WERI-Rb-1 (cell line): ENCODE measurements at regions not wholly inside any gene's neighbourhood (a gene's known extent, or its start where the extent isn't known, plus 50 kb on each side); places are given as distances from the start of the nearest gene placed in this dataset.

Experiments
- DNase-seq: peaks from one replicate; pipeline ENCODE4 v3.0.0-alpha.2; 2020
- H3K27ac ChIP-seq: fragments of 250-450 bp; sonication (Bioruptor Pico); 2 replicates; pipeline ENCODE4 v1.5.1; 2020; ENCODE audit warnings: mild to moderate bottlenecking, moderate library complexity
- H3K27me3 ChIP-seq: fragments of 250-450 bp; sonication (Bioruptor Pico); 2 replicates; pipeline ENCODE4 v1.5.1; 2021; ENCODE audit warnings: mild to moderate bottlenecking, low read depth, moderate library complexity; ENCODE audit not compliant: insufficient read depth, severe bottlenecking
- H3K36me3 ChIP-seq: fragments of 250-450 bp; sonication (Bioruptor Pico); 2 replicates; pipeline ENCODE4 v1.5.1; 2020; ENCODE audit warnings: mild to moderate bottlenecking, moderate library complexity
- H3K4me3 ChIP-seq: 2 replicates; pipeline ENCODE4 v1.5.1; 2011; ENCODE audit warnings: low read depth, mild to moderate bottlenecking, control low read depth, low read length
- H3K9me3 ChIP-seq: fragments of 250-450 bp; sonication (Bioruptor Pico); 2 replicates; pipeline ENCODE4 v1.5.1; 2021; ENCODE audit warnings: mild to moderate bottlenecking, moderate library complexity; ENCODE audit not compliant: severe bottlenecking
- CTCF ChIP-seq: IDR thresholded peaks from 2 replicates; pipeline ENCODE4 v1.5.1; 2011; ENCODE audit warnings: low read depth, mild to moderate bottlenecking, control low read depth, inconsistent platforms, low read length

GRCh38 chr4:152162331-152162697, 373.6 kb downstream of the FBXW7 start:
- TF ChIP-seq CTCF = no peak
- H3K27me3 ChIP-seq = peaks cover 77% of the 10 kb centered on the region
- H3K4me3 ChIP-seq = no peak overlapping the region
- H3K9me3 ChIP-seq = no peaks in the 10 kb centered on the region
- no peak for DNase-seq
- H3K36me3 ChIP-seq = no peaks in the 10 kb centered on the region
- no peak overlapping the region for H3K27ac ChIP-seq

- Histone ChIP-seq H3K4me3 (no peak overlapping the region), H3K27ac (no peak overlapping the region), H3K27me3 (peaks cover 83% of the 10 kb centered on the region), H3K36me3 (no peaks in the 10 kb centered on the region), H3K9me3 (no peaks in the 10 kb centered on the region)
- TF ChIP-seq CTCF = no peak
- DNase-seq = no peak
These were observed 374.1 kb downstream of the FBXW7 start for GRCh38 chr4:152161676-152162330.

- DNase-seq = peak; percentile 78
- no peak overlapping the region for H3K27ac ChIP-seq
- no peak overlapping the region for H3K4me3 ChIP-seq
- TF ChIP-seq CTCF = no peak
- H3K36me3 ChIP-seq = no peaks in the 10 kb centered on the region
- no peaks in the 10 kb centered on the region for H3K9me3 ChIP-seq
- H3K27me3 ChIP-seq = peaks cover 87% of the 10 kb centered on the region
These were observed 375.6 kb downstream of the FBXW7 start for GRCh38 chr4:152160225-152160800.

GRCh38 chr4:152159773-152160172, 376.1 kb downstream of the FBXW7 start:
- H3K27me3 ChIP-seq = peaks cover 90% of the 10 kb centered on the region
- no peak for DNase-seq
- H3K27ac ChIP-seq = no peak overlapping the region
- no peak overlapping the region for H3K4me3 ChIP-seq
- TF ChIP-seq CTCF = no peak
- H3K9me3 ChIP-seq = no peaks in the 10 kb centered on the region
- no peaks in the 10 kb centered on the region for H3K36me3 ChIP-seq

GRCh38 chr4:152158225-152158624, 377.7 kb downstream of the FBXW7 start:
- no peak overlapping the region for H3K4me3 ChIP-seq
- peaks cover 92% of the 10 kb centered on the region for H3K27me3 ChIP-seq
- H3K36me3 ChIP-seq = no peaks in the 10 kb centered on the region
- H3K27ac ChIP-seq = no peak overlapping the region
- DNase-seq = no peak
- TF ChIP-seq CTCF = no peak
- no peaks in the 10 kb centered on the region for H3K9me3 ChIP-seq

- no peaks in the 10 kb centered on the region for H3K9me3 ChIP-seq
- no peak for DNase-seq
- no peaks in the 10 kb centered on the region for H3K36me3 ChIP-seq
- no peak overlapping the region for H3K27ac ChIP-seq
- H3K27me3 ChIP-seq = peaks cover 95% of the 10 kb centered on the region
- TF ChIP-seq CTCF = no peak
- H3K4me3 ChIP-seq = no peak overlapping the region
These were observed 378.3 kb downstream of the FBXW7 start for GRCh38 chr4:152157629-152158028.
